Prostate gland (tissue), 2 donors: ENCODE measurements at regions not wholly inside any gene's neighbourhood (a gene's known extent, or its start where the extent isn't known, plus 50 kb on each side); places are given as distances from the start of the nearest gene placed in this dataset.

Experiments
- DNase-seq: peaks from one replicate; pipeline ENCODE4 v3.0.0-alpha.2; 2019; ENCODE audit warnings: low spot score
- H3K27ac ChIP-seq, 2 donors: fragments of 200-600 bp; sonication (generic); 2 replicates each; pipeline ENCODE4 v1.5.1; 2017 to 2019
- H3K27me3 ChIP-seq: fragments of 200-600 bp; sonication (generic); replicated peaks from 2 replicates; pipeline ENCODE4 v1.5.1; 2019; ENCODE audit not compliant: insufficient read depth
- H3K36me3 ChIP-seq, 2 donors: fragments of 200-600 bp; sonication (generic); 1 replicate in 1 of 2; 2 replicates in 1 of 2; pipeline versions ENCODE4 v1.5.1 to v1.8.1; 2017 to 2019
- H3K4me1 ChIP-seq: fragments of 200-600 bp; sonication (generic); replicated peaks from 2 replicates; pipeline ENCODE4 v1.5.1; 2019
- H3K4me3 ChIP-seq, 2 donors: fragments of 200-600 bp; sonication (generic); 2 replicates each; pipeline ENCODE4 v1.5.1; 2017 to 2019
- H3K9me3 ChIP-seq: fragments of 200-600 bp; sonication (generic); 2 replicates; pipeline ENCODE4 v1.5.1; 2017
- POLR2A ChIP-seq: fragments of 450-650 bp; IDR thresholded peaks from one replicate; pipeline ENCODE4 v1.6.1; 2016; ENCODE audit warnings: antibody characterized with exemption, mild to moderate bottlenecking
- POLR2AphosphoS5 ChIP-seq: sonication (generic); formaldehyde crosslinking; IDR thresholded peaks from one replicate; pipeline ENCODE4 v1.6.1; 2017; ENCODE audit warnings: antibody characterized with exemption
- WGBS: methylation state at CpG from one replicate; pipeline ENCODE4 v1.1.5; 2018; 5-methylcytosine and 5-hydroxymethylcytosine counted together
- intact Hi-C: fragments of 100-400 bp; cut with DNase I; formaldehyde crosslinking; loops from one replicate; pipeline ENCODE4 v1.14.2; 2022
- TF ChIP-seq, protein P1 (sequence below), 4 experiments: fragments of 200-600 bp in 2 of 4; fragments of 450-650 bp in 2 of 4; sonication (generic) in 2 of 4; IDR thresholded peaks; 1 replicate in 3 of 4; 2 replicates in 1 of 4; pipeline ENCODE4 v1.5.1; 2016 to 2019; ENCODE audit warnings: antibody characterized with exemption in 4 of 4, mild to moderate bottlenecking in 2 of 4, moderate library complexity in 2 of 4

DNA sequence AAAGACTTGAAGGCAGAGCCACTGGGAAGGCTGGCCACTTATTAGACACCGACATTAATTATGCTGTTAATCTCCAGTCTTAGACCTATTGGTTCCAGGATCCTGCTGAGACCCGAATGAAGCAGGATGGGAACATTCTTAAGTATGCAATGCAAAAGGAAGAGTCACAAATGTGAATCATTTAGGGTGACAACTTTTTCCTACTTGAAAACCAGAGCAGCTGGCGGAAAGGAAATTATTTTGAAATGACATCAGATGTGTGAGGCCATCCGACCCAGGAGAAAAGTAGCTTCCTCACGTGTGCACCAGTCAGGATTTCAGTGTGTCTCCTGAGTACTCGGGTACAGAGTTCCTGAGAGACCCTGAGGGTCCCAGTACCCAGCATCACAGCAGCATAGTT is 222.9 kb upstream of the NCKAP5 start:
- Histone ChIP-seq H3K36me3 (no peaks in the 10 kb centered on the region), H3K4me1 (no peaks in the 10 kb centered on the region), H3K9me3 (no peaks in the 10 kb centered on the region), H3K27ac (no peak overlapping the region), H3K27me3 (no peaks in the 10 kb centered on the region), H3K4me3 (no peak overlapping the region)
- no peak for TF ChIP-seq POLR2A
- TF ChIP-seq, protein P1, sequence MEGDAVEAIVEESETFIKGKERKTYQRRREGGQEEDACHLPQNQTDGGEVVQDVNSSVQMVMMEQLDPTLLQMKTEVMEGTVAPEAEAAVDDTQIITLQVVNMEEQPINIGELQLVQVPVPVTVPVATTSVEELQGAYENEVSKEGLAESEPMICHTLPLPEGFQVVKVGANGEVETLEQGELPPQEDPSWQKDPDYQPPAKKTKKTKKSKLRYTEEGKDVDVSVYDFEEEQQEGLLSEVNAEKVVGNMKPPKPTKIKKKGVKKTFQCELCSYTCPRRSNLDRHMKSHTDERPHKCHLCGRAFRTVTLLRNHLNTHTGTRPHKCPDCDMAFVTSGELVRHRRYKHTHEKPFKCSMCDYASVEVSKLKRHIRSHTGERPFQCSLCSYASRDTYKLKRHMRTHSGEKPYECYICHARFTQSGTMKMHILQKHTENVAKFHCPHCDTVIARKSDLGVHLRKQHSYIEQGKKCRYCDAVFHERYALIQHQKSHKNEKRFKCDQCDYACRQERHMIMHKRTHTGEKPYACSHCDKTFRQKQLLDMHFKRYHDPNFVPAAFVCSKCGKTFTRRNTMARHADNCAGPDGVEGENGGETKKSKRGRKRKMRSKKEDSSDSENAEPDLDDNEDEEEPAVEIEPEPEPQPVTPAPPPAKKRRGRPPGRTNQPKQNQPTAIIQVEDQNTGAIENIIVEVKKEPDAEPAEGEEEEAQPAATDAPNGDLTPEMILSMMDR (IDR thresholded peaks at IDR 0.05) = no peak
- no peak for TF ChIP-seq POLR2AphosphoS5
- WGBS = 88% methylated on average over 6 of the region's 6 CpGs
- no peak for DNase-seq
- intact Hi-C loops = no loop called here

DNA sequence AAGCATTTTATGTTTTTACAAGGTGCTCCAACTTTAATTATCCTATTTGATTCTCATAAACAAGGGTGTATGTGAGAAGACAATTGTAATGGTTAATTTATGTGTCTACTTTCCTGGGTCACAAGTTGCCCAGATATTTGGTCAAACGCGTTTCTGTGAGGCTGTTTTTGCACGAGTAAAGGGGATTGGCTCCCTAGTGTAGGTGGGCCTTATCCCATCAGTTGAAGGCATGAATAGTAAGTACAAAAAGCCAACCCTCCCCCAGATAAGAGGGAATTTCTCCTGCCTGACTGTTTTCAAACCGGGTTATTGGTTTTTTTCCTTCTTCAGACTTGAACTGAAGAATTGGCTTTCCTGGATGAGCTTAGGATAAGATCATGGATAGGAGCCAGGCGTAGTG is 224.0 kb upstream of the NCKAP5 start:
- H3K4me3 ChIP-seq = no peak overlapping the region
- 84% methylated on average over 5 of the region's 5 CpGs for WGBS
- H3K9me3 ChIP-seq = no peaks in the 10 kb centered on the region
- no peak for TF ChIP-seq POLR2A
- TF ChIP-seq POLR2AphosphoS5 = no peak
- TF ChIP-seq, protein P1 (IDR thresholded peaks at IDR 0.05) = no peak
- H3K27ac ChIP-seq = no peak overlapping the region
- H3K36me3 ChIP-seq = no peaks in the 10 kb centered on the region
- no peaks in the 10 kb centered on the region for H3K4me1 ChIP-seq
- no peak for DNase-seq
- intact Hi-C loops = no loop called here
- no peaks in the 10 kb centered on the region for H3K27me3 ChIP-seq

DNA sequence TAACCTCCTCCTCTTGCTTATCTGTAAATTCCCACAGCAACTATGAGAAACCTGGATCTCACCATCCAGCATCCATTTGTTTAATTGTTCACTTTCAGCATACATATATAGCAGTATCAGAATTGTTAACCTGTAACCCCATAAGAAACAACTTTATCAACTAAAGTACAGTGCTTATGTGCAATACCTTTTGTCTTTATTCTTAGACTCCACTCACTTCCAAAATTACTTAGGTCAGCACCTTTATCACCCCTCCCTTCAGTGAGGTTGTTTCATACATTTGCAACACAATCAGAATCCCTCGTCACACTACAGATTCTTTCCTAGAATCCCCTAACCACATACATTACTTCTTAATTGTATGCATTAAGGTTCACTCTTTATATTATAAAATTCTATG is 225.9 kb upstream of the NCKAP5 start:
- intact Hi-C loops = no loop called here
- TF ChIP-seq POLR2A (no peak), POLR2AphosphoS5 (no peak)
- TF ChIP-seq, protein P1 (IDR thresholded peaks at IDR 0.05) = no peak
- Histone ChIP-seq H3K4me3 (no peak overlapping the region), H3K27ac (no peak overlapping the region), H3K36me3 (no peaks in the 10 kb centered on the region), H3K4me1 (no peaks in the 10 kb centered on the region), H3K27me3 (no peaks in the 10 kb centered on the region), H3K9me3 (no peaks in the 10 kb centered on the region)
- 80% methylated on average over 1 of the region's 1 CpG for WGBS
- no peak for DNase-seq

DNA sequence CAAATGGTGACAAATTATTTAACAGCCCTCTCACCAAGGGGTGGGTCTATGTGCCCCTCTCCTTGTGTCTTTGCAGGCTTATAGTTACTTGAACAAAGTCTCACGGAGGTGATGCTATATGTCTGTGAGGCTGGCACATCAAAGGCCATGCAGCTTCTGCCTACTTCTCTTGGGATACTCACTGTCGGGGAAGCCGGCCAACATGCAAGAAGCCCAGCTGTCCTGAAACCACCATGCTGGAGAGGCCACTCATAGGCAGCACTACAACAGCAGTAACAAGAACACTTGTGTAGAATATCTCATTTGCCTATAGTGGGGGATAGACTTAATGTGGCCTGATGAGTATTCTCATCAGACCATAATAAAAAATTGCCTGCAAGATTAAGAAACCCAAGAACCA is 233.7 kb upstream of the NCKAP5 start:
- no peak overlapping the region for H3K27ac ChIP-seq
- H3K27me3 ChIP-seq = no peaks in the 10 kb centered on the region
- H3K9me3 ChIP-seq = no peaks in the 10 kb centered on the region
- TF ChIP-seq POLR2AphosphoS5 (no peak), POLR2A (no peak)
- TF ChIP-seq, protein P1 (IDR thresholded peaks at IDR 0.05) = no peak
- no peaks in the 10 kb centered on the region for H3K4me1 ChIP-seq
- DNase-seq = no peak
- intact Hi-C loops = no loop called here
- WGBS = 81% methylated on average over 3 of the region's 3 CpGs
- H3K4me3 ChIP-seq = no peak overlapping the region
- no peaks in the 10 kb centered on the region for H3K36me3 ChIP-seq

DNA sequence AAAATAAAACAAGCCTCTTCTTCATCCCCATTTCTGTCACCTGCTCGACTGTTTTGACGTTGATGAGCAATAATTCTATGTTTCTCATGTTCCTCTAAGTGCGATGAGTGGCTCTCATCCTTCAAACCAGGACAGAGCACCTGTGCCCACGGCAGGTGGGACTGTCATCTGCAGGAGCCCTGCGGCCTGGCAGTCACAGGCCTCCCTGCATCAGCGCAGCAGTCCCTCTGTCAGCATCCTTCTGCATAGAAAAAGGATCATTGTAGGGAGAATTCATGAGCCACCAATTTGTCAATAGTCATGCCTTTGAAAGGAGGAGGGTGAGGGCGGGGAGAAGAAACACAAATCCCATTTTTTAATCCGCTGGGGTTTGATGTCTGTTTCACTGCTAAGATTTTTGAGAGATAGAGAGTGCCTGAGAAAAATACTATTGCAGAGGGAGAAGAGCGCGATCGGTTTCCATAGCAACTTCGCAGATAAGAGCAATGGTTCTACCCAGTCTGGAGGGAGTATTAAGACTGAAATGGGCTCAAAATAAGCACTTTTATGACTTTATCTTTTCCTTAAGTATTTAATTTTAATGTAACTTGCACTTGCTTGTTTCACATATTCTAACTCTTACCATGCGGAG is 234.3 kb upstream of the NCKAP5 start:
- H3K27me3 ChIP-seq = no peaks in the 10 kb centered on the region
- TF ChIP-seq POLR2A = no peak
- no peaks in the 10 kb centered on the region for H3K9me3 ChIP-seq
- H3K27ac ChIP-seq = no peak overlapping the region
- 82% methylated on average over 13 of the region's 13 CpGs for WGBS
- H3K4me1 ChIP-seq = no peaks in the 10 kb centered on the region
- H3K36me3 ChIP-seq = no peaks in the 10 kb centered on the region
- DNase-seq = no peak
- no peak overlapping the region for H3K4me3 ChIP-seq
- intact Hi-C loops = no loop called here
